Esophagus (tissue), 2 donors: ENCODE measurements at regions not wholly inside any gene's neighbourhood (a gene's known extent, or its start where the extent isn't known, plus 50 kb on each side); places are given as distances from the start of the nearest gene placed in this dataset.

ENCODE experiments used
- H3K27ac ChIP-seq, 2 donors: one replicate each; pipeline ENCODE4 v1.5.1; 2013; ENCODE audit warnings: low read depth in 2 of 2, mild to moderate bottlenecking in 2 of 2, inconsistent platforms in 1 of 2, low read length in 1 of 2, moderate library complexity in 1 of 2
- H3K27me3 ChIP-seq, 2 donors: one replicate each; pipeline ENCODE4 v1.6.1; 2013; ENCODE audit warnings: low read length in 2 of 2, control low read depth in 1 of 2, mild to moderate bottlenecking in 1 of 2; ENCODE audit not compliant: insufficient read depth in 2 of 2, control insufficient read depth in 1 of 2
- H3K36me3 ChIP-seq, 2 donors: one replicate each; pipeline ENCODE4 v1.6.1; 2013; ENCODE audit warnings: low read length in 1 of 2; ENCODE audit not compliant: control insufficient read depth in 2 of 2, insufficient read depth in 2 of 2
- H3K4me1 ChIP-seq, 2 donors: one replicate each; pipeline ENCODE4 v1.6.1; 2013; ENCODE audit warnings: low read length in 1 of 2; ENCODE audit not compliant: control insufficient read depth in 2 of 2, insufficient read depth in 2 of 2
- H3K4me3 ChIP-seq, 2 donors: one replicate each; pipeline ENCODE4 v1.5.1; 2013; ENCODE audit warnings: low read length in 2 of 2, mild to moderate bottlenecking in 2 of 2, low read depth in 1 of 2, moderate library complexity in 1 of 2
- H3K9me3 ChIP-seq, 2 donors: one replicate each; pipeline ENCODE4 v1.6.1; 2013; ENCODE audit warnings: mild to moderate bottlenecking in 2 of 2, low read depth in 1 of 2, low read length in 1 of 2, moderate library complexity in 1 of 2; ENCODE audit not compliant: control insufficient read depth in 2 of 2, insufficient read depth in 1 of 2
- WGBS, 2 donors: extraction: QIAGEN DNeasy Blood & Tissue Kit; methylation state at CpG; one replicate each; pipeline ENCODE4 v1.1.7; 2013; 5-methylcytosine and 5-hydroxymethylcytosine counted together
- donor health status: healthy with polysubstance abuse.
- donor health status: Bipolar disorder and iron deficiency.

DNA sequence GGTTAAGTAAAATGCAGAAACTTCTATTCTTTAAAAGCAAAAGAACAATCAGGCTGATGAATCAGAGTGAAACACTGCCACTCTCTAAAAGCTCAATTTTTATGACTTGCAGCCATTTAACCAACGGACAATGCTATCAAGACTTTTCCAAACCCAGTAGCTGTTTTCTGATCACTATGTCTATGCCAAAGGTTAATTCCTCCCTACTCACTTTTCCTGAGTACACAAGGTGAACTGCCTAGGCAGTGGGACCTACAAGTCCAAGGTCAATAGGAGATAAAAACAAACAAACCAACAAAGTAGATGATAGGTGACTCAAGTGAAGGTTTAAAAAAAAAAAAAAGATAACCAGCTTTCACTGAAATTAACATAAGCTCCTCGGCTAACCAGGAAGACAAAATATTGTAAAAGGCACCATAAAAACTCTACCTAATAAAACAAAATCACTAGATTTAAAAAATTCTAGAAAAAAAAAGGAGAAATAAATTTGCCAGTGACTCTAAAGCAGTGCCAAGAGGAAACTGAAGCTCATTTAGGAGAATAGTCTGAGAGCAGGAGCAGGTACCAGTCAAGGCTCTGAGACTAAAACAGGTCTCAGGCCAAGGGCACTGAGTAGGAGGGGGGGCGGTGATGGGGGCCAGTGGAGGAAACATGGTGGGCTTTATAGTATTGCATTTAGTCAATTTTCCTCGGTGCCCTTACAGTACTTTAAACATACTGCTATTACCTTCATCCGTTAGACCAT, 134.1 kb upstream of the DLGAP1 start:
- no peak overlapping the region for H3K27ac ChIP-seq
- 73 to 83% methylated on average over 5 of the region's 5 CpGs for WGBS, 2 donors
- H3K4me1 ChIP-seq: no peaks in the 10 kb centered on the region
- H3K4me3 ChIP-seq: no peak overlapping the region
- H3K36me3 ChIP-seq: no peaks in the 10 kb centered on the region
- no peaks in the 10 kb centered on the region for H3K9me3 ChIP-seq
- H3K27me3 ChIP-seq: no peaks in the 10 kb centered on the region

DNA sequence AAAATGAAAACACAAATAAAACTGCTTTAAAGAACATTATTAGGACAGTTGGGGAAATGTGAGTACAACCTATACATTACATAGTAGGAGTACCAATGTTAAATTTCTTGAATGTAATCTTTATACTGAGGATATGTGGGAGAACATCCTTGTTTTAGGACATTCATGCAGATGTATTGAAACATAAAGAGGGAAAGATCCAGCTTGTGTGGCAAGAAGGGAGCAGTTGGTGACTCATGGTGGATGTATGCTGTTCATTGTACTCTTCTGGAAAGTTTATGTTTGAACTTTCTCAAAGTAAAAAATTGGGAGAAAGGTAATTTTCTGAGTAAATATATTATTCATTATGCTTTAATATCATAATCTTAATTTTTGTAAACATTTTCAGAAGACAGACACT, 132.1 kb upstream of the DLGAP1 start:
- Histone ChIP-seq H3K4me3 (no peak overlapping the region), H3K36me3 (no peaks in the 10 kb centered on the region), H3K9me3 (no peaks in the 10 kb centered on the region), H3K27ac (no peak overlapping the region), H3K27me3 (no peaks in the 10 kb centered on the region), H3K4me1 (no peaks in the 10 kb centered on the region)

DNA sequence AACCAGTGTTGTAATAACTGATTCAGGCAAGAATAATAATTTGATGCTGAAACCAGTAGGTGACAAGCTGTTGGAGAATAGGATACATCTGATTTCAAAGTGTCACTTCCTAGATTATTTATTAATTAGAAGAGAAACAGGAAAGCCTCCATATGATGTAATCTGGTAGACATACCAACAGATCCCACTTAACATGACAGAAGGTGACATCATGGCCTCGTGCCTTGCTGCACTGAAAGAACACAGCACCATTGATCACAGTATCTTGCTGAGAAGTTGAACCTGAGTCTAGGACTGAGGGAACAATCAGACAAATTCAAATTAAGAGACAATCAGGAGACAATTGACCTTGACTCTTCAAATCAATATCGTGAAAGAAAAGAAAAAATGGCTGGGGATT, 131.6 kb upstream of the DLGAP1 start:
- H3K27ac ChIP-seq: no peak overlapping the region
- H3K27me3 ChIP-seq: no peaks in the 10 kb centered on the region
- H3K9me3 ChIP-seq: no peaks in the 10 kb centered on the region
- H3K36me3 ChIP-seq: no peaks in the 10 kb centered on the region
- WGBS, 2 donors: 48 to 51% methylated on average over 2 of the region's 2 CpGs
- no peak overlapping the region for H3K4me3 ChIP-seq
- H3K4me1 ChIP-seq: no peaks in the 10 kb centered on the region

- H3K27me3 ChIP-seq: no peaks in the 10 kb centered on the region
- H3K36me3 ChIP-seq: no peaks in the 10 kb centered on the region
- no peaks in the 10 kb centered on the region for H3K4me1 ChIP-seq
- no peak overlapping the region for H3K4me3 ChIP-seq
- 69 to 72% methylated on average over 3 of the region's 3 CpGs for WGBS, 2 donors
- H3K9me3 ChIP-seq: peaks cover 6% of the 10 kb centered on the region in 2 donors
- H3K27ac ChIP-seq: no peak overlapping the region
Observed at GRCh38 chr18:4582431-4583335, 127.6 kb upstream of the DLGAP1 start.

GRCh38 chr18:4581966-4582365, 126.9 kb upstream of the DLGAP1 start:
- Histone ChIP-seq H3K9me3 (peaks cover 7% of the 10 kb centered on the region in 2 donors), H3K4me3 (no peak overlapping the region), H3K36me3 (no peaks in the 10 kb centered on the region), H3K27me3 (no peaks in the 10 kb centered on the region), H3K27ac (no peak overlapping the region), H3K4me1 (no peaks in the 10 kb centered on the region)
- WGBS, 2 donors: 78 to 80% methylated on average over 2 of the region's 2 CpGs

GRCh38 chr18:4578449-4578848, 123.3 kb upstream of the DLGAP1 start:
- H3K27me3 ChIP-seq: no peaks in the 10 kb centered on the region
- no peaks in the 10 kb centered on the region for H3K36me3 ChIP-seq
- no peak overlapping the region for H3K4me3 ChIP-seq
- WGBS, 2 donors: 77 to 82% methylated on average over 5 of the region's 5 CpGs
- peaks cover 7 to 12% of the 10 kb centered on the region in 2 donors for H3K9me3 ChIP-seq
- H3K27ac ChIP-seq: no peak overlapping the region
- no peaks in the 10 kb centered on the region for H3K4me1 ChIP-seq

DNA sequence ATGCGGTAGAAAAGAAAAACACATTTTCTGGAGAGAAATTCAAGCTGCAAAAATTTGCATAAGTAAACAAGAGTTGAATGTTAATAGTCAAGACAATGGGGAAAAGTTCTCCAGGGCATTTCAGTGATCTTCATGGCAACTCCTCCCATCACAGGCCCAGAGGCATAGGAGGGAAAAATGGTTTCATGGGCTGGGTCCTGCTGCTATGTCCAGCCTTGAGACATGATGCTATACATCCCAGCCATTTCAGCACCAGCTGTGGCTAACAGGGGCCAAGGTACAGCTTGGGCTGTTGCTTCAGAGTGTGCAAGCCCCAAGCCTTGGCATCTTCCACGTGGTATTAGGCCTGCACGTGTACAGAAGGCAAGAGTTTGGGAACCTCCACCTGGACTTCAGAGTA, 118.6 kb upstream of the DLGAP1 start:
- Histone ChIP-seq H3K36me3 (no peaks in the 10 kb centered on the region), H3K4me1 (no peaks in the 10 kb centered on the region), H3K27me3 (no peaks in the 10 kb centered on the region), H3K27ac (no peak overlapping the region), H3K4me3 (no peak overlapping the region), H3K9me3 (peaks cover 7 to 12% of the 10 kb centered on the region in 2 donors)
- 59 to 61% methylated on average over 3 of the region's 3 CpGs for WGBS, 2 donors

GRCh38 chr18:4557502-4557901, 102.4 kb upstream of the DLGAP1 start:
- no peaks in the 10 kb centered on the region for H3K9me3 ChIP-seq
- 84 to 94% methylated on average over 3 of the region's 3 CpGs for WGBS, 2 donors
- no peaks in the 10 kb centered on the region for H3K36me3 ChIP-seq
- no peak overlapping the region for H3K27ac ChIP-seq
- H3K4me3 ChIP-seq: no peak overlapping the region
- H3K27me3 ChIP-seq: no peaks in the 10 kb centered on the region
- H3K4me1 ChIP-seq: no peaks in the 10 kb centered on the region

DNA sequence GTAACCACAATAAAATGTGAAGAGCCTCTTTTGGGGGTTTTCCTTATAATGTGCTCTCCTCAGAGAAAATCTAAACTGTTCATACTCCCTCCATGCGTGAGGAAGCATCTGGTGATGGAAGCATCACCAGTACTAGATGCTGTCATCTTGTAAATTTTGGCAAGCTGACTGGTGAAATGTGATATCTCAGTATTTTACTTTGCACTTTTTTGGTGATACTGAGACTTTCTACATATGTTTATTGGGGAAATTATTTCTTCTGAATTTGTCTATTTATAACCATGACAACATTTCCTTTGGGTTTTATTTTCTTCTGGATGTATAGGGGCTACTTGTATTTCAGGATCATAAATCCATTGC, 95.9 kb upstream of the DLGAP1 start:
- 44 to 68% methylated on average over 1 of the region's 1 CpG for WGBS, 2 donors
- Histone ChIP-seq H3K36me3 (no peaks in the 10 kb centered on the region), H3K4me3 (no peak overlapping the region), H3K27me3 (no peaks in the 10 kb centered on the region), H3K9me3 (no peaks in the 10 kb centered on the region), H3K4me1 (no peaks in the 10 kb centered on the region), H3K27ac (no peak overlapping the region)
